CD14-positive monocyte (primary cell): ENCODE measurements at regions not wholly inside any gene's neighbourhood (a gene's known extent, or its start where the extent isn't known, plus 50 kb on each side); places are given as distances from the start of the nearest gene placed in this dataset.

Experiments used
- DNase-seq, 3 donors: peaks; one replicate each; pipeline ENCODE4 v3.0.0-alpha.2; 2011 to 2022
- H2AFZ ChIP-seq: 2 replicates; pipeline ENCODE4 v1.6.0; 2012; ENCODE audit warnings: mild to moderate bottlenecking, low read depth, low read length, inconsistent platforms; ENCODE audit not compliant: insufficient read depth, poor library complexity, severe bottlenecking
- H3K27ac ChIP-seq, 2 donors: 1 replicate in 1 of 2; 2 replicates in 1 of 2; pipeline ENCODE4 v1.5.1; 2012 to 2013; ENCODE audit warnings: low read length in 2 of 2, control low read depth in 1 of 2, inconsistent platforms in 1 of 2, low read depth in 1 of 2, mild to moderate bottlenecking in 1 of 2
- H3K27me3 ChIP-seq, 2 donors: one replicate each; pipeline versions ENCODE4 v1.6.0 to v1.6.1; 2011 to 2013; ENCODE audit warnings: low read length in 2 of 2; ENCODE audit not compliant: control insufficient read depth in 2 of 2, insufficient read depth in 2 of 2
- H3K36me3 ChIP-seq, 2 donors: replicated peaks in 1 of 2; 1 replicate in 1 of 2; 2 replicates in 1 of 2; pipeline versions ENCODE4 v1.5.1 to v1.6.1; 2012 to 2013; ENCODE audit warnings: low read length in 2 of 2, control low read depth in 1 of 2, inconsistent platforms in 1 of 2, mild to moderate bottlenecking in 1 of 2; ENCODE audit not compliant: insufficient read depth in 2 of 2, control insufficient read depth in 1 of 2
- H3K4me1 ChIP-seq, 2 donors: 1 replicate in 1 of 2; 2 replicates in 1 of 2; pipeline versions ENCODE4 v1.5.1 to v1.6.1; 2012 to 2013; ENCODE audit warnings: low read length in 2 of 2, control low read depth in 1 of 2, inconsistent platforms in 1 of 2, mild to moderate bottlenecking in 1 of 2, moderate library complexity in 1 of 2; ENCODE audit not compliant: insufficient read depth in 2 of 2, control insufficient read depth in 1 of 2
- H3K4me2 ChIP-seq: replicated peaks from 2 replicates; pipeline ENCODE3; 2012; ENCODE audit warnings: low read length, moderate library complexity, mild to moderate bottlenecking; ENCODE audit not compliant: poor library complexity, severe bottlenecking; ENCODE audit errors: extremely low read depth
- H3K4me3 ChIP-seq, 3 experiments: fragments of 200-600 bp in 1 of 3; sonication (generic) in 1 of 3; replicated peaks in 1 of 3; 1 replicate in 2 of 3; 2 replicates in 1 of 3; pipeline ENCODE4 v1.5.1; 2011 to 2013; ENCODE audit warnings: low read length in 3 of 3, mild to moderate bottlenecking in 3 of 3, control low read depth in 2 of 3, low read depth in 2 of 3, inconsistent platforms in 1 of 3, moderate library complexity in 1 of 3
- H3K79me2 ChIP-seq: 2 replicates; pipeline ENCODE4 v1.6.0; 2012; ENCODE audit warnings: mild to moderate bottlenecking, control low read depth, inconsistent platforms, low read length, moderate library complexity; ENCODE audit not compliant: insufficient read depth
- H3K9ac ChIP-seq: 2 replicates; pipeline ENCODE4 v1.6.0; 2017; ENCODE audit warnings: low read length, mild to moderate bottlenecking; ENCODE audit not compliant: insufficient read depth, poor library complexity, severe bottlenecking
- H3K9me3 ChIP-seq, 2 donors: replicated peaks in 1 of 2; 1 replicate in 1 of 2; 2 replicates in 1 of 2; pipeline versions ENCODE4 v1.5.1 to v1.6.1; 2012 to 2013; ENCODE audit warnings: low read length in 2 of 2, control low read depth in 1 of 2; ENCODE audit not compliant: control insufficient read depth in 1 of 2, insufficient read depth in 1 of 2
- H4K20me1 ChIP-seq: 2 replicates; pipeline ENCODE4 v1.6.0; 2012; ENCODE audit warnings: mild to moderate bottlenecking, low read length, control low read depth, moderate library complexity; ENCODE audit not compliant: insufficient read depth
- H3K27ac Mint-ChIP-seq, 7 donors: one replicate each; pipeline ENCODE4 v1.8.0; 2020; ENCODE audit warnings: mild to moderate bottlenecking in 7 of 7, mixed read lengths in 7 of 7, moderate library complexity in 6 of 7, inconsistent platforms in 2 of 7
- H3K27me3 Mint-ChIP-seq, 3 donors: one replicate each; pipeline ENCODE4 v1.8.0; 2021 to 2022; ENCODE audit warnings: low read depth in 3 of 3, mild to moderate bottlenecking in 3 of 3, mixed read lengths in 3 of 3, moderate library complexity in 3 of 3, inconsistent platforms in 1 of 3
- H3K36me3 Mint-ChIP-seq, 2 donors: one replicate each; pipeline ENCODE4 v1.8.0; 2020; ENCODE audit warnings: mixed read lengths in 2 of 2, inconsistent platforms in 1 of 2, mild to moderate bottlenecking in 1 of 2
- H3K4me1 Mint-ChIP-seq: one replicate; pipeline ENCODE4 v1.8.0; 2020; ENCODE audit warnings: mild to moderate bottlenecking, mixed read lengths
- H3K4me3 Mint-ChIP-seq, 2 donors: one replicate each; pipeline ENCODE4 v1.8.0; 2020; ENCODE audit warnings: mild to moderate bottlenecking in 2 of 2, mixed read lengths in 2 of 2, moderate library complexity in 1 of 2
- H3K9me3 Mint-ChIP-seq, 7 donors: one replicate each; pipeline ENCODE4 v1.8.0; 2020 to 2022; ENCODE audit warnings: mixed read lengths in 7 of 7, mild to moderate bottlenecking in 6 of 7, moderate library complexity in 6 of 7, inconsistent platforms in 2 of 7
- WGBS: methylation state at CpG from one replicate; pipeline ENCODE4 v1.1.5; 2013; ENCODE audit warnings: missing lambda C conversion rate; ENCODE audit not compliant: insufficient coverage; 5-methylcytosine and 5-hydroxymethylcytosine counted together
- intact Hi-C, 2 donors: fragments of 100-400 bp; cut with micrococcal nuclease; formaldehyde crosslinking; loops; one replicate each; pipeline versions ENCODE4 v1.15.0 to v1.15.1; 2023
- TF ChIP-seq, protein P1 (sequence below): fragments of 200-600 bp; IDR thresholded peaks from one replicate; pipeline ENCODE4 v1.8.0; 2022; ENCODE audit warnings: antibody characterized with exemption, mild to moderate bottlenecking

DNA sequence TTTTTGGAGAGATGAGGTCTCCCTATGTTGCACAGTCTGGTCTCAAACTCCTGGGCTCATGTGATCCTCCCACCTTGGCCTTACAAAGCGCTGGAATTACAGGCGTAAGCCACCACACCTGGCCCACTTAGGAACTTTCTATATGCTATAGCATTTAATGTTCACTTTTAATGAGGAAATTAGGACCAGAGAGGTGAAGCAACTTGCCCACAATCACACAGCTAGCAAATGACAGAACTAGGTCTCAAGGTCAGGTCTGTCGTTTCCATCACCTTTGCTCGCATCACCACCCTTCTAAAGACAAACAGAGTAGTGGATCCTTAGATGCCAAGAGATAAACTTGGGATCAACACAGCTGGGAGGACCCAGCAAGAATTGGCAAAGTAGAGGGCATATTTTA lies 381.7 kb downstream of the CD83 start:
- DNase-seq: no peak
- Histone ChIP-seq H3K79me2 (no peaks in the 10 kb centered on the region), H3K9ac (no peak overlapping the region), H4K20me1 (no peaks in the 10 kb centered on the region), H3K4me3 (no peak overlapping the region), H3K9me3 (no peaks in the 10 kb centered on the region), H3K4me1 (no peaks in the 10 kb centered on the region), H3K27me3 (no peaks in the 10 kb centered on the region), H3K36me3 (no peaks in the 10 kb centered on the region), H2AFZ (no peak overlapping the region), H3K27ac (no peak overlapping the region), H3K4me2 (no peak overlapping the region)
- Mint-ChIP-seq H3K4me3 (no peak overlapping the region), H3K4me1 (no peaks in the 10 kb centered on the region), H3K9me3 (peaks cover 1 to 10% (median 5%) of the 10 kb centered on the region in 7 donors), H3K27ac (no peak overlapping the region), H3K27me3 (peaks cover 0 to 5% (median 3%) of the 10 kb centered on the region in 3 donors), H3K36me3 (no peaks in the 10 kb centered on the region)
- no CpG with 5 or more reads among the region's 4 CpGs for WGBS
- intact Hi-C loops: no loop called here
- TF ChIP-seq, protein P1, sequence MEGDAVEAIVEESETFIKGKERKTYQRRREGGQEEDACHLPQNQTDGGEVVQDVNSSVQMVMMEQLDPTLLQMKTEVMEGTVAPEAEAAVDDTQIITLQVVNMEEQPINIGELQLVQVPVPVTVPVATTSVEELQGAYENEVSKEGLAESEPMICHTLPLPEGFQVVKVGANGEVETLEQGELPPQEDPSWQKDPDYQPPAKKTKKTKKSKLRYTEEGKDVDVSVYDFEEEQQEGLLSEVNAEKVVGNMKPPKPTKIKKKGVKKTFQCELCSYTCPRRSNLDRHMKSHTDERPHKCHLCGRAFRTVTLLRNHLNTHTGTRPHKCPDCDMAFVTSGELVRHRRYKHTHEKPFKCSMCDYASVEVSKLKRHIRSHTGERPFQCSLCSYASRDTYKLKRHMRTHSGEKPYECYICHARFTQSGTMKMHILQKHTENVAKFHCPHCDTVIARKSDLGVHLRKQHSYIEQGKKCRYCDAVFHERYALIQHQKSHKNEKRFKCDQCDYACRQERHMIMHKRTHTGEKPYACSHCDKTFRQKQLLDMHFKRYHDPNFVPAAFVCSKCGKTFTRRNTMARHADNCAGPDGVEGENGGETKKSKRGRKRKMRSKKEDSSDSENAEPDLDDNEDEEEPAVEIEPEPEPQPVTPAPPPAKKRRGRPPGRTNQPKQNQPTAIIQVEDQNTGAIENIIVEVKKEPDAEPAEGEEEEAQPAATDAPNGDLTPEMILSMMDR: no peak

DNA sequence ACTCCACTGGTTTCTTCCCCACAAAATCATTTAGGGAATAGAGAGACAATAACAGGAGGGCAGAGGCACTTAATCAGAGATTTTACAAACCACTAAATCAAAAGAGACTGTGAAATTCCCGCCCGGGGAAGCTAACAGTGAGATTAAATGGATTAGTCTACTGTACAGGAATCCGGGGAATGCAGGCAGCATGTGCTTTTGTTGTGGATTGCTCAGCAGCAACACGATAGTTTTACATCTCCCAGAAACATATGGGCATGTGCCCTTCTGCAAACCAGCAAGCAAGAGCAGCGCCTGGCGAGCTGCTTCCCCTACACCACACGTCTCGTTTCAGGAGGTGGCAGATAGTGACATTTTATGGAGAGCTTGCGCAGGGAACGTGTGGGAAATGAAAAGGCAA lies 382.3 kb downstream of the CD83 start:
- TF ChIP-seq, protein P1: no peak
- Mint-ChIP-seq H3K36me3 (no peaks in the 10 kb centered on the region), H3K9me3 (peaks cover 1 to 10% (median 5%) of the 10 kb centered on the region in 7 donors), H3K4me1 (no peaks in the 10 kb centered on the region), H3K27ac (no peak overlapping the region), H3K27me3 (peaks cover 0 to 5% (median 3%) of the 10 kb centered on the region in 3 donors), H3K4me3 (no peak overlapping the region)
- Histone ChIP-seq H3K4me2 (no peak overlapping the region), H3K36me3 (no peaks in the 10 kb centered on the region), H2AFZ (no peak overlapping the region), H3K27ac (no peak overlapping the region), H3K9ac (no peak overlapping the region), H3K79me2 (no peaks in the 10 kb centered on the region), H3K9me3 (no peaks in the 10 kb centered on the region), H4K20me1 (no peaks in the 10 kb centered on the region), H3K27me3 (no peaks in the 10 kb centered on the region), H3K4me1 (no peaks in the 10 kb centered on the region), H3K4me3 (no peak overlapping the region)
- intact Hi-C loops: no loop called here
- DNase-seq: no peak
- 80% methylated on average over 1 of the region's 10 CpGs for WGBS
